Activated naive CD4-positive, alpha-beta T cell treated with anti-CD3 and anti-CD28 coated beads, Interleukin-2, amount 50 U/mL, for 24 hours (primary cell): ENCODE measurements at regions not wholly inside any gene's neighbourhood (a gene's known extent, or its start where the extent isn't known, plus 50 kb on each side); places are given as distances from the start of the nearest gene placed in this dataset.

ENCODE experiments used
- H3K27ac Mint-ChIP-seq: one replicate; pipeline ENCODE4 v1.8.0; 2021; ENCODE audit warnings: mild to moderate bottlenecking, mixed read lengths
- H3K27me3 Mint-ChIP-seq: one replicate; pipeline ENCODE4 v1.8.0; 2021; ENCODE audit warnings: mixed read lengths
- H3K36me3 Mint-ChIP-seq: one replicate; pipeline ENCODE4 v1.8.0; 2021; ENCODE audit warnings: mixed read lengths
- H3K4me1 Mint-ChIP-seq: one replicate; pipeline ENCODE4 v1.8.0; 2021; ENCODE audit warnings: mixed read lengths
- H3K4me3 Mint-ChIP-seq: one replicate; pipeline ENCODE4 v1.8.0; 2021; ENCODE audit warnings: mild to moderate bottlenecking, mixed read lengths
- H3K9me3 Mint-ChIP-seq: one replicate; pipeline ENCODE4 v1.8.0; 2021; ENCODE audit warnings: mixed read lengths

- Mint-ChIP-seq H3K36me3 (peaks cover 1% of the 10 kb centered on the region), H3K27ac (no peak overlapping the region), H3K4me3 (no peak overlapping the region), H3K4me1 (peaks cover 6% of the 10 kb centered on the region), H3K27me3 (no peaks in the 10 kb centered on the region), H3K9me3 (peaks cover 3% of the 10 kb centered on the region)
These were observed 84.9 kb upstream of the C21orf91 start for GRCh38 chr21:17903929-17904639.

DNA sequence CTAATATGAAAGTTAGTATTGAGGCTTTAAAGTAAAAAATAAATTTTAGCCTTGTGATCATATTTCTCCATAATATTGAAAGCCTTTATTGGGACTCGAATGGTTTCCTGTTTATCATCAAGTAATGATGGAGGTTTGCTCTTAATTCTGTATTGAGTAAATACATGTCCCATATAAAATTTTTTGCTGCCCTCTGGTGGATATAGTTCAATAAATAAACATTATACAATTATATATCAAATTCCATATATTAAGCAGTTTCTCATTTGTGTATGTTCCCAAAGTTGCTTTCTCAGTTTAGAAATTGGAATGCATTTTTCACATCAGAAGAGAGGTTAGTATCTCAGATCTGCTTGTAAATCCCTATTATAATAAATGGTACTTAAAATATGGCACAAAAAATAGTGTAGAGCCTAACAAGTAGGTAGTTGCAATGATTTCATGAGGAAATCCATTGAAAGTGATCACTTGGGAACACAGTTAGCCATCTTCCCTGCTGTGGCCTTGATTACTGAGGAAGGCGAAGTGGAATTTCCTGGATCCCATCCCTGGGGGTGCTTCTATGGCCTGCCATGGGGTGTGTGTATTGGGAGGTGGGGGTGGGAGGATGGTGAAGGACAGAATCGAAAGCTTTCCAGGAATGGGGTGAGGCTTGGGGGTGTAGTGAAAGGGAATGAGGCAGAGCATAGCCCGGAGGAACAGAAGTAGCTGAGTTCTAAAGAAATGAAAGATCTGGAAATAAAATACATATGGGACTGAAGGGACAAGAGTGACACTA, 84.1 kb upstream of the C21orf91 start:
- H3K36me3 Mint-ChIP-seq: peaks cover 8% of the 10 kb centered on the region
- H3K27me3 Mint-ChIP-seq: no peaks in the 10 kb centered on the region
- no peak overlapping the region for H3K4me3 Mint-ChIP-seq
- peaks cover 6% of the 10 kb centered on the region for H3K4me1 Mint-ChIP-seq
- peaks cover 3% of the 10 kb centered on the region for H3K9me3 Mint-ChIP-seq
- H3K27ac Mint-ChIP-seq: no peak overlapping the region

- H3K27ac Mint-ChIP-seq: peak overlapping the region; percentile 42
- no peaks in the 10 kb centered on the region for H3K27me3 Mint-ChIP-seq
- peaks cover 3% of the 10 kb centered on the region for H3K9me3 Mint-ChIP-seq
- H3K4me3 Mint-ChIP-seq: no peak overlapping the region
- peaks cover 14% of the 10 kb centered on the region for H3K36me3 Mint-ChIP-seq
- H3K4me1 Mint-ChIP-seq: peaks cover 9% of the 10 kb centered on the region
These were observed 82.4 kb upstream of the C21orf91 start for GRCh38 chr21:17901458-17902079.

GRCh38 chr21:17900990-17901385, 81.8 kb upstream of the C21orf91 start:
- H3K36me3 Mint-ChIP-seq: peaks cover 18% of the 10 kb centered on the region
- no peak overlapping the region for H3K27ac Mint-ChIP-seq
- peaks cover 3% of the 10 kb centered on the region for H3K9me3 Mint-ChIP-seq
- no peaks in the 10 kb centered on the region for H3K27me3 Mint-ChIP-seq
- no peak overlapping the region for H3K4me3 Mint-ChIP-seq
- peaks cover 9% of the 10 kb centered on the region for H3K4me1 Mint-ChIP-seq

GRCh38 chr21:17900281-17900989, 81.3 kb upstream of the C21orf91 start:
- Mint-ChIP-seq H3K9me3 (peaks cover 7% of the 10 kb centered on the region), H3K36me3 (peaks cover 19% of the 10 kb centered on the region), H3K4me3 (no peak overlapping the region), H3K27me3 (no peaks in the 10 kb centered on the region), H3K4me1 (peaks cover 9% of the 10 kb centered on the region), H3K27ac (no peak overlapping the region)

GRCh38 chr21:17889171-17889570, 70.0 kb upstream of the C21orf91 start:
- H3K36me3 Mint-ChIP-seq: no peaks in the 10 kb centered on the region
- H3K9me3 Mint-ChIP-seq: no peaks in the 10 kb centered on the region
- H3K27me3 Mint-ChIP-seq: no peaks in the 10 kb centered on the region
- no peak overlapping the region for H3K27ac Mint-ChIP-seq
- H3K4me3 Mint-ChIP-seq: no peak overlapping the region
- no peaks in the 10 kb centered on the region for H3K4me1 Mint-ChIP-seq

DNA sequence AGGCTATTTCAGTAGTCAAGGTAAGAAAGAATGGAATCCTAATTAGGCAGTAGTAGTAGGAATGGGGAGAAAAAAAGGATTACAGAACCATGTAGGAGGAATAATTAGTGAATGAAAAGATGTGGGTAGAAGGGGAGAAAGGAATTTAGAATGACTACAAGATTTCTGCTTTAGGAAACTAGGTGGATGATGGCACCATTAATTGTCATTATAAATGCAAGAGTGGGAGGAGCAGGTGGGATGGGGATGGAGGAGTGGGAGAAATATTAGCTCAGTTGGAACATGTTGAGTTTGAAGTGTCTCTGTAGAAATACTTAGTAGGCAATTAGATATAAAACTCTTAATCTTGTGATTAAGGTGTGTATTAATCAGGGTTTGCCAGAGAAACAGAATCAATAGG, 50.0 kb upstream of the C21orf91 start:
- Mint-ChIP-seq H3K4me1 (no peaks in the 10 kb centered on the region), H3K27ac (no peak overlapping the region), H3K4me3 (no peak overlapping the region), H3K9me3 (no peaks in the 10 kb centered on the region), H3K27me3 (no peaks in the 10 kb centered on the region), H3K36me3 (no peaks in the 10 kb centered on the region)
